HEK293 (cell line): ENCODE measurements at regions not wholly inside any gene's neighbourhood (a gene's known extent, or its start where the extent isn't known, plus 50 kb on each side); places are given as distances from the start of the nearest gene placed in this dataset.

Source experiments
- CTCF ChIA-PET: fragments of 350-600 bp; formaldehyde crosslinking; extraction: SDS; loops from one replicate; lab custom pipeline; 2021; ENCODE audit warnings: antibody characterized with exemption; lab: Yijun Ruan, JAX
- POLR2A ChIA-PET: fragments of 300-600 bp; formaldehyde crosslinking; extraction: SDS; loops from one replicate; lab custom pipeline; 2020; ENCODE audit warnings: antibody characterized with exemption, inconsistent platforms; lab: Yijun Ruan, JAX
- H3K27ac ChIP-seq: fragments of 200-500 bp; sonication (Bioruptor generic); 2 replicates; pipeline ENCODE4 v1.5.1; 2014; ENCODE audit warnings: low read depth, low read length, control low read depth, inconsistent platforms; ENCODE audit errors: extremely low read depth
- H3K36me3 ChIP-seq, 2 experiments: fragments of 200-500 bp in 1 of 2; sonication (Bioruptor generic) in 1 of 2; 1 replicate in 1 of 2; 2 replicates in 1 of 2; pipeline ENCODE4 v1.5.1; 2014 to 2017; ENCODE audit warnings: inconsistent platforms in 2 of 2, low read length in 2 of 2; ENCODE audit not compliant: control insufficient read depth in 2 of 2, insufficient read depth in 1 of 2
- H3K4me1 ChIP-seq: fragments of 200-500 bp; sonication (Bioruptor generic); 2 replicates; pipeline ENCODE4 v1.5.1; 2014; ENCODE audit warnings: mild to moderate bottlenecking, low read length, inconsistent platforms; ENCODE audit not compliant: control insufficient read depth, insufficient read depth
- H3K4me3 ChIP-seq: 2 replicates; pipeline ENCODE4 v1.5.1; 2011; ENCODE audit warnings: low read depth, mild to moderate bottlenecking, control low read depth, low read length, moderate library complexity
- H3K9me3 ChIP-seq: fragments of 200-500 bp; sonication (Bioruptor generic); 2 replicates; pipeline ENCODE4 v1.5.1; 2014; ENCODE audit warnings: low read depth, low read length, inconsistent platforms; ENCODE audit not compliant: control insufficient read depth, insufficient read depth
- GLIS1 ChIP-seq: fragments of 450-650 bp; formaldehyde crosslinking; IDR thresholded peaks from 2 replicates; pipeline ENCODE4 v1.5.1; 2016; ENCODE audit warnings: missing biosample characterization, missing genetic modification characterization
- GLIS2 ChIP-seq: fragments of 450-650 bp; formaldehyde crosslinking; IDR thresholded peaks from 2 replicates; pipeline ENCODE4 v1.5.1; 2016; ENCODE audit warnings: missing biosample characterization, missing genetic modification characterization
- MYNN ChIP-seq: fragments of 450-650 bp; formaldehyde crosslinking; IDR thresholded peaks from 2 replicates; pipeline ENCODE4 v1.5.1; 2016; ENCODE audit warnings: missing biosample characterization, missing genetic modification characterization, borderline replicate concordance
- PRDM1 ChIP-seq: fragments of 450-650 bp; formaldehyde crosslinking; IDR thresholded peaks from 2 replicates; pipeline ENCODE4; 2016; ENCODE audit warnings: missing biosample characterization, missing genetic modification characterization
- SETDB1 ChIP-seq: IDR thresholded peaks from one replicate; pipeline ENCODE4 v1.6.1; 2017; ENCODE audit warnings: mild to moderate bottlenecking, low read length, moderate library complexity, mixed read lengths; ENCODE audit not compliant: insufficient read length
- ZEB2 ChIP-seq: fragments of 450-650 bp; formaldehyde crosslinking; IDR thresholded peaks from 2 replicates; pipeline ENCODE4 v1.5.1; 2016; ENCODE audit warnings: missing biosample characterization, missing genetic modification characterization
- ZNF23 ChIP-seq: fragments of 450-650 bp; formaldehyde crosslinking; IDR thresholded peaks from 2 replicates; pipeline ENCODE4 v1.5.1; 2016; ENCODE audit warnings: missing biosample characterization, missing genetic modification characterization, borderline replicate concordance
- ZNF274 ChIP-seq, 2 experiments: fragments of 200-500 bp in 1 of 2; fragments of 450-650 bp in 1 of 2; sonication (Bioruptor generic) in 1 of 2; formaldehyde crosslinking in 1 of 2; IDR thresholded peaks; 2 replicates each; pipeline versions ENCODE4 v1.5.1 to v1.6.1; 2014 to 2016; ENCODE audit warnings: borderline replicate concordance in 1 of 2, inconsistent platforms in 1 of 2, low read length in 1 of 2, missing biosample characterization in 1 of 2, missing genetic modification characterization in 1 of 2
- ZNF394 ChIP-seq: fragments of 450-650 bp; formaldehyde crosslinking; IDR thresholded peaks from 2 replicates; pipeline ENCODE4 v1.5.1; 2016; ENCODE audit warnings: missing biosample characterization, missing genetic modification characterization, mild to moderate bottlenecking, moderate library complexity, borderline replicate concordance
- ZNF529 ChIP-seq: fragments of 450-650 bp; formaldehyde crosslinking; IDR thresholded peaks from 2 replicates; pipeline ENCODE4 v1.5.1; 2017; ENCODE audit warnings: missing genetic modification characterization, missing biosample characterization; ENCODE audit not compliant: insufficient replicate concordance
- ZNF585B ChIP-seq: fragments of 450-650 bp; formaldehyde crosslinking; IDR thresholded peaks from 2 replicates; pipeline ENCODE4 v1.5.1; 2016; ENCODE audit warnings: missing biosample characterization, missing genetic modification characterization
- TF ChIP-seq, protein P1 (sequence below): fragments of 450-650 bp; formaldehyde crosslinking; IDR thresholded peaks from 2 replicates; pipeline ENCODE4 v1.5.1; 2016; ENCODE audit warnings: missing biosample characterization, missing genetic modification characterization, borderline replicate concordance
- TF ChIP-seq, protein P2 (sequence below): fragments of 450-650 bp; formaldehyde crosslinking; IDR thresholded peaks from 2 replicates; pipeline ENCODE4 v1.5.1; 2017; ENCODE audit warnings: missing biosample characterization, mild to moderate bottlenecking, missing genetic modification characterization, moderate library complexity
- TF ChIP-seq, protein P3 (sequence below): fragments of 450-650 bp; formaldehyde crosslinking; IDR thresholded peaks from 2 replicates; pipeline ENCODE4 v1.5.1; 2016; ENCODE audit warnings: missing biosample characterization, missing genetic modification characterization

- TF ChIP-seq, protein P1, sequence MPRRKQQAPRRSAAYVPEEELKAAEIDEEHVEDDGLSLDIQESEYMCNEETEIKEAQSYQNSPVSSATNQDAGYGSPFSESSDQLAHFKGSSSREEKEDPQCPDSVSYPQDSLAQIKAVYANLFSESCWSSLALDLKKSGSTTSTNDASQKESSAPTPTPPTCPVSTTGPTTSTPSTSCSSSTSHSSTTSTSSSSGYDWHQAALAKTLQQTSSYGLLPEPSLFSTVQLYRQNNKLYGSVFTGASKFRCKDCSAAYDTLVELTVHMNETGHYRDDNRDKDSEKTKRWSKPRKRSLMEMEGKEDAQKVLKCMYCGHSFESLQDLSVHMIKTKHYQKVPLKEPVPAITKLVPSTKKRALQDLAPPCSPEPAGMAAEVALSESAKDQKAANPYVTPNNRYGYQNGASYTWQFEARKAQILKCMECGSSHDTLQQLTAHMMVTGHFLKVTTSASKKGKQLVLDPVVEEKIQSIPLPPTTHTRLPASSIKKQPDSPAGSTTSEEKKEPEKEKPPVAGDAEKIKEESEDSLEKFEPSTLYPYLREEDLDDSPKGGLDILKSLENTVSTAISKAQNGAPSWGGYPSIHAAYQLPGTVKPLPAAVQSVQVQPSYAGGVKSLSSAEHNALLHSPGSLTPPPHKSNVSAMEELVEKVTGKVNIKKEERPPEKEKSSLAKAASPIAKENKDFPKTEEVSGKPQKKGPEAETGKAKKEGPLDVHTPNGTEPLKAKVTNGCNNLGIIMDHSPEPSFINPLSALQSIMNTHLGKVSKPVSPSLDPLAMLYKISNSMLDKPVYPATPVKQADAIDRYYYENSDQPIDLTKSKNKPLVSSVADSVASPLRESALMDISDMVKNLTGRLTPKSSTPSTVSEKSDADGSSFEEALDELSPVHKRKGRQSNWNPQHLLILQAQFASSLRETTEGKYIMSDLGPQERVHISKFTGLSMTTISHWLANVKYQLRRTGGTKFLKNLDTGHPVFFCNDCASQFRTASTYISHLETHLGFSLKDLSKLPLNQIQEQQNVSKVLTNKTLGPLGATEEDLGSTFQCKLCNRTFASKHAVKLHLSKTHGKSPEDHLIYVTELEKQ (tag by site-specific recombination) = 0 out of 2 replicates have a peak, but pooled peaks have one; percentile 35
- TF ChIP-seq PRDM1 (tag by site-specific recombination) (no peak), SETDB1 (no peak), ZNF23 (tag by site-specific recombination) (no peak), ZNF274 (IDR thresholded peaks at IDR 0.05; ENCODE audit: low read length) (no peak), ZNF274 (tag by site-specific recombination; IDR thresholded peaks at IDR 0.05; ENCODE audit: borderline replicate concordance) (no peak)
- TF ChIP-seq, protein P2, sequence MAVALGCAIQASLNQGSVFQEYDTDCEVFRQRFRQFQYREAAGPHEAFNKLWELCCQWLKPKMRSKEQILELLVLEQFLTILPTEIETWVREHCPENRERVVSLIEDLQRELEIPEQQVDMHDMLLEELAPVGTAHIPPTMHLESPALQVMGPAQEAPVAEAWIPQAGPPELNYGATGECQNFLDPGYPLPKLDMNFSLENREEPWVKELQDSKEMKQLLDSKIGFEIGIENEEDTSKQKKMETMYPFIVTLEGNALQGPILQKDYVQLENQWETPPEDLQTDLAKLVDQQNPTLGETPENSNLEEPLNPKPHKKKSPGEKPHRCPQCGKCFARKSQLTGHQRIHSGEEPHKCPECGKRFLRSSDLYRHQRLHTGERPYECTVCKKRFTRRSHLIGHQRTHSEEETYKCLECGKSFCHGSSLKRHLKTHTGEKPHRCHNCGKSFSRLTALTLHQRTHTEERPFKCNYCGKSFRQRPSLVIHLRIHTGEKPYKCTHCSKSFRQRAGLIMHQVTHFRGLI = peak; percentile 72; the same call in 1 of the 2 replicates
- TF ChIP-seq, all 188 proteins: peak for 34
Observed at GRCh38 chr1:201603613-201604232, 64.8 kb downstream of the NAV1 start (continued).

DNA sequence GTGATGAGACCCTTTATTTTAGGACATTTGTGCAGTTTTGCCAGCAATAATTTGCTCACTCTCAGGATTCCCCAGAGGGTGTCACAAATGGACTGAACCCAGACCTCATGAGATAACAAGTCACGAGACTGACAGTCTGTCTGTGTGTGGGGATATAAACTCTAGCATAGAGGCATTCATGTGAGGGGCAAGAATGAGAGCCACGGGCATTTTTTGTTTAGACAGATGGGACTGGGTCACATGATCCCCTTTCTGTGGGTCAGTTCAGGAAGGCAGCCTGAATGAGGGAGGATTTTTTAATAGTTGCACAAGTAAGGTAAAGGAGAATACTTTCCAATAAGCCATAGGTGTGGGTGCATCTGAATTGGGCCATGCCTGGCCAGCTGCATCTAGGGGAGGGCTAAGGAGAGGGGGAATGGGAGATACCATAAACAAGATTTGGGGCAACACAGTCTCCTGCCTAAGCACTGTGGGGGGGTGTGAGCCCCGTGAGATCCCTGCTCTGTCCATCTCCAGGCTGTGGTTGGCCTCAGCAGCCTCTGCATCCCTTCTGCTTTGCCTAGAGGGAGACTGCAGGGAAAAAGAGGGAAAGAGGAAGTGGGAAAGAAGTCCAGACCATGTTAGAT, 66.6 kb downstream of the NAV1 start:
- no peak overlapping the region for H3K27ac ChIP-seq
- H3K9me3 ChIP-seq = no peaks in the 10 kb centered on the region
- no peak overlapping the region for H3K4me3 ChIP-seq
- peaks cover 8% of the 10 kb centered on the region for H3K4me1 ChIP-seq
- CTCF ChIA-PET = no interaction called here
- no peaks in the 10 kb centered on the region for H3K36me3 ChIP-seq
- POLR2A ChIA-PET = no interaction called here
- TF ChIP-seq GLIS1 (tag by site-specific recombination) = peak; percentile 43; the same call in 1 of the 2 replicates
- peak; percentile 6; the same call in 1 of the 2 replicates for TF ChIP-seq ZEB2 (tag by site-specific recombination)
- no peak for TF ChIP-seq ZNF529 (tag by site-specific recombination)
- TF ChIP-seq, protein P3, sequence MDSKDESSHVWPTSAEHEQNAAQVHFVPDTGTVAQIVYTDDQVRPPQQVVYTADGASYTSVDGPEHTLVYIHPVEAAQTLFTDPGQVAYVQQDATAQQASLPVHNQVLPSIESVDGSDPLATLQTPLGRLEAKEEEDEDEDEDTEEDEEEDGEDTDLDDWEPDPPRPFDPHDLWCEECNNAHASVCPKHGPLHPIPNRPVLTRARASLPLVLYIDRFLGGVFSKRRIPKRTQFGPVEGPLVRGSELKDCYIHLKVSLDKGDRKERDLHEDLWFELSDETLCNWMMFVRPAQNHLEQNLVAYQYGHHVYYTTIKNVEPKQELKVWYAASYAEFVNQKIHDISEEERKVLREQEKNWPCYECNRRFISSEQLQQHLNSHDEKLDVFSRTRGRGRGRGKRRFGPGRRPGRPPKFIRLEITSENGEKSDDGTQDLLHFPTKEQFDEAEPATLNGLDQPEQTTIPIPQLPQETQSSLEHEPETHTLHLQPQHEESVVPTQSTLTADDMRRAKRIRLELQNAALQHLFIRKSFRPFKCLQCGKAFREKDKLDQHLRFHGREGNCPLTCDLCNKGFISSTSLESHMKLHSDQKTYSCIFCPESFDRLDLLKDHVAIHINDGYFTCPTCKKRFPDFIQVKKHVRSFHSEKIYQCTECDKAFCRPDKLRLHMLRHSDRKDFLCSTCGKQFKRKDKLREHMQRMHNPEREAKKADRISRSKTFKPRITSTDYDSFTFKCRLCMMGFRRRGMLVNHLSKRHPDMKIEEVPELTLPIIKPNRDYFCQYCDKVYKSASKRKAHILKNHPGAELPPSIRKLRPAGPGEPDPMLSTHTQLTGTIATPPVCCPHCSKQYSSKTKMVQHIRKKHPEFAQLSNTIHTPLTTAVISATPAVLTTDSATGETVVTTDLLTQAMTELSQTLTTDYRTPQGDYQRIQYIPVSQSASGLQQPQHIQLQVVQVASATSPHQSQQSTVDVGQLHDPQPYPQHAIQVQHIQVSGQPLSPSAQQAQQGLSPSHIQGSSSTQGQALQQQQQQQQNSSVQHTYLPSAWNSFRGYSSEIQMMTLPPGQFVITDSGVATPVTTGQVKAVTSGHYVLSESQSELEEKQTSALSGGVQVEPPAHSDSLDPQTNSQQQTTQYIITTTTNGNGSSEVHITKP (tag by site-specific recombination) = peak; percentile 66; the same call in 1 of the 2 replicates

- H3K9me3 ChIP-seq = no peaks in the 10 kb centered on the region
- TF ChIP-seq PRDM1 (tag by site-specific recombination) (no peak), ZNF585B (tag by site-specific recombination) (no peak), GLIS2 (tag by site-specific recombination) (no peak), MYNN (tag by site-specific recombination) (no peak), ZNF394 (no peak)
- H3K27ac ChIP-seq = no peak overlapping the region
- CTCF ChIA-PET = no interaction called here
- no peak overlapping the region for H3K4me3 ChIP-seq
- H3K36me3 ChIP-seq = no peaks in the 10 kb centered on the region
- POLR2A ChIA-PET = no interaction called here
- peaks cover 5% of the 10 kb centered on the region for H3K4me1 ChIP-seq
Observed at GRCh38 chr1:201606096-201606495, 67.2 kb downstream of the NAV1 start.
